ENCODE measurements at regions not wholly inside any gene's neighbourhood (a gene's known extent, or its start where the extent isn't known, plus 50 kb on each side); places are given as distances from the start of the nearest gene placed in this dataset.

GRCh38 chr6:119848696-119849095 is 499.1 kb upstream of the MAN1A1 start:
- CTCF ChIA-PET, result no interaction called here

GRCh38 chr6:119845161-119845560 is 495.6 kb upstream of the MAN1A1 start:
- no peaks in the 10 kb centered on the region for H3K4me1 Mint-ChIP-seq (ENCODE audit: low read depth)
- ATAC-seq (no peak), DNase-seq (no peak)
- ChIA-PET CTCF (no interaction called here), POLR2A (no interaction called here)
- peaks cover 7% of the 10 kb centered on the region for H3K9me3 Mint-ChIP-seq
- no peak overlapping the region for H3K4me3 Mint-ChIP-seq
- intact Hi-C loops (cut with micrococcal nuclease), result no loop called here
- H3K27me3 Mint-ChIP-seq, result no peaks in the 10 kb centered on the region
- H3K27ac Mint-ChIP-seq, result no peak overlapping the region
- no peaks in the 10 kb centered on the region for H3K36me3 Mint-ChIP-seq (ENCODE audit: low read depth)
- no peak for TF ChIP-seq CTCF (IDR thresholded peaks at IDR 0.05)

More at GRCh38 chr6:119848696-119849095, 499.1 kb upstream of the MAN1A1 start:
- intact Hi-C loops (cut with micrococcal nuclease), result no loop called here
- POLR2A ChIA-PET, result no interaction called here
- H3K27ac Mint-ChIP-seq, result no peak overlapping the region
- no peaks in the 10 kb centered on the region for H3K36me3 Mint-ChIP-seq (ENCODE audit: low read depth)
- H3K9me3 Mint-ChIP-seq, result no peaks in the 10 kb centered on the region
- no peak for TF ChIP-seq CTCF (IDR thresholded peaks at IDR 0.05)
- DNase-seq (no peak), ATAC-seq (no peak)
- no peaks in the 10 kb centered on the region for H3K27me3 Mint-ChIP-seq
- no peak overlapping the region for H3K4me3 Mint-ChIP-seq
- no peaks in the 10 kb centered on the region for H3K4me1 Mint-ChIP-seq (ENCODE audit: low read depth)

- CTCF ChIA-PET, result no interaction called here
- no peaks in the 10 kb centered on the region for H3K36me3 Mint-ChIP-seq (ENCODE audit: low read depth)
- ATAC-seq (no peak), DNase-seq (no peak)
- no peak for TF ChIP-seq CTCF (IDR thresholded peaks at IDR 0.05)
- POLR2A ChIA-PET, result no interaction called here
- no peak overlapping the region for H3K4me3 Mint-ChIP-seq
- H3K4me1 Mint-ChIP-seq (ENCODE audit: low read depth), result no peaks in the 10 kb centered on the region
- intact Hi-C loops (cut with micrococcal nuclease), result no loop called here
- H3K9me3 Mint-ChIP-seq, result peaks cover 8% of the 10 kb centered on the region
- H3K27ac Mint-ChIP-seq, result no peak overlapping the region
- H3K27me3 Mint-ChIP-seq, result no peaks in the 10 kb centered on the region
Observed at GRCh38 chr6:119844387-119844786, 494.8 kb upstream of the MAN1A1 start.

GRCh38 chr6:119842191-119842590 is 492.6 kb upstream of the MAN1A1 start:
- ATAC-seq, result no peak
- H3K4me3 Mint-ChIP-seq, result no peak overlapping the region
- H3K9me3 Mint-ChIP-seq, result peaks cover 8% of the 10 kb centered on the region
- TF ChIP-seq CTCF (IDR thresholded peaks at IDR 0.05), result no peak
- DNase-seq, result no peak
- intact Hi-C loops (cut with micrococcal nuclease), result no loop called here
- ChIA-PET CTCF (no interaction called here), POLR2A (no interaction called here)
- no peaks in the 10 kb centered on the region for H3K36me3 Mint-ChIP-seq (ENCODE audit: low read depth)
- no peaks in the 10 kb centered on the region for H3K4me1 Mint-ChIP-seq (ENCODE audit: low read depth)
- H3K27ac Mint-ChIP-seq, result no peak overlapping the region
- no peaks in the 10 kb centered on the region for H3K27me3 Mint-ChIP-seq

GRCh38 chr6:119838043-119838442 is 488.5 kb upstream of the MAN1A1 start:
- intact Hi-C loops (cut with micrococcal nuclease), result no loop called here
- no peak for TF ChIP-seq CTCF (IDR thresholded peaks at IDR 0.05)
- Mint-ChIP-seq H3K4me3 (no peak overlapping the region), H3K27me3 (no peaks in the 10 kb centered on the region), H3K27ac (no peak overlapping the region), H3K4me1 (ENCODE audit: low read depth) (no peaks in the 10 kb centered on the region), H3K9me3 (peaks cover 8% of the 10 kb centered on the region), H3K36me3 (ENCODE audit: low read depth) (no peaks in the 10 kb centered on the region)
- ChIA-PET CTCF (interaction anchor here (1.2 kb wide), 1 partner anchor 15 kb away, joined by 3 read pairs; no protein-coding TSS in a partner anchor), POLR2A (no interaction called here)
- ATAC-seq, result no peak
- DNase-seq, result no peak

Measured in activated CD8-positive, alpha-beta T cell treated with anti-CD3 and anti-CD28 coated beads for 36 hours (primary cell).